ENCODE measurements at regions not wholly inside any gene's neighbourhood (a gene's known extent, or its start where the extent isn't known, plus 50 kb on each side); places are given as distances from the start of the nearest gene placed in this dataset.

DNA sequence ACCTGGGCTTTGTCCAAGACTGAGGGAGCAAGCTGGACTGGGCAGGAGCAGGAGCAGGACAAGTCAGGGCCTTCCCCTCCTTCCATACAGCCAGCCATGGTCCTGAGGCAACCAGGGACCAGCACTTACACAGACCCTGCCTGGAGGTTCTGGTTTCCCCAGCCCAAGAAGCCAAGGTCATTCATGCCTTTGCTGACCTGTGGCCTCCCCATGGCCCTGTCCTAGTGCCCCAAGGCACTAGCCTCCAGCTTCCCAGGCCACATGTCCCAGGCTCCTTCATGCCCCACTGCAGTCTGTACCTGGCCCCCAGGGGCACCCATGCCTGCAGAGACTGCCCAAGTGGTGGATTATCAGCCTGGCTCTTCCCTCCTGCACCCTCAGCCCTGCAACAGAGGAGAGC, 243.9 kb downstream of the TOMM20 start:
- no peak for DNase-seq (ENCODE audit: low read depth)

DNA sequence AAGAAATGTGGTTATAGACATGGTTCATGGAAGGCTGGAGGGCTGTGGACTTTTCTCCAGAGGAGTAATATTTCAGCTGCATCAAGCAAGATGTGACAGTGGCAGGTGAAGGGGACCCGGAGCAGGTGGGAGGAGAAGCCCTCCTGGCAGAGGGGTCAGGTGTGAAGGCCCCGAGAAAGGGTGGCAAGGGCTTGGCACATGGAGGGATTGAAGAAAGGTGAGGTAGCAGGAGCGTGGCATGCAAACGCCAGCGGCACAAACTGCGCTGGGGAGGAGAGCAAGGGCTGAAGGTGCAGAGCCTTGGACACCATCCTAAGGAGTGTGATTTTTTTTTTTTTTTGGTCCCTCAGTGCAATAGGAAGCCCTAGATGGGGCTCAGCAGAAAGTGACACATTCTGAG, 244.6 kb downstream of the TOMM20 start:
- no peak for DNase-seq (ENCODE audit: low read depth)

DNA sequence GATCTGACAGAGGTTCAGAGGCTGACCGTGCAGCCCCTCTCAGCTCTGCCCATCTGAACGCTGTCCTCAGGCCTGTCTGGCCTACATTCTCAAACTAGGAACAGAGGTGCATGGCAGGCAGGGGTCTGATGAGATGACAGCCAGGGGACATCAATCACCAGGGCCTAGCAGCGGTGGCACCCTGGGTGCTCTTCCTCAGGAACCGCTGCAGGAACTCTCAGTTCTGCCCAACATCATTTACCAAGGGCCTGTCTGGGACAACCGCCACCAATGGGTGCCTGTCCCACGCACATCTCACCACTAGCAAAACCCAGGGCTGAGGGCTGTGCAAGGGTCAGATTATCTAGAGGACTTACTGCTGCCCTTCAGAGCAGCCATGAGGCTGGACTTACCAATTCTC, 245.7 kb downstream of the TOMM20 start:
- DNase-seq (ENCODE audit: low read depth) = no peak

DNA sequence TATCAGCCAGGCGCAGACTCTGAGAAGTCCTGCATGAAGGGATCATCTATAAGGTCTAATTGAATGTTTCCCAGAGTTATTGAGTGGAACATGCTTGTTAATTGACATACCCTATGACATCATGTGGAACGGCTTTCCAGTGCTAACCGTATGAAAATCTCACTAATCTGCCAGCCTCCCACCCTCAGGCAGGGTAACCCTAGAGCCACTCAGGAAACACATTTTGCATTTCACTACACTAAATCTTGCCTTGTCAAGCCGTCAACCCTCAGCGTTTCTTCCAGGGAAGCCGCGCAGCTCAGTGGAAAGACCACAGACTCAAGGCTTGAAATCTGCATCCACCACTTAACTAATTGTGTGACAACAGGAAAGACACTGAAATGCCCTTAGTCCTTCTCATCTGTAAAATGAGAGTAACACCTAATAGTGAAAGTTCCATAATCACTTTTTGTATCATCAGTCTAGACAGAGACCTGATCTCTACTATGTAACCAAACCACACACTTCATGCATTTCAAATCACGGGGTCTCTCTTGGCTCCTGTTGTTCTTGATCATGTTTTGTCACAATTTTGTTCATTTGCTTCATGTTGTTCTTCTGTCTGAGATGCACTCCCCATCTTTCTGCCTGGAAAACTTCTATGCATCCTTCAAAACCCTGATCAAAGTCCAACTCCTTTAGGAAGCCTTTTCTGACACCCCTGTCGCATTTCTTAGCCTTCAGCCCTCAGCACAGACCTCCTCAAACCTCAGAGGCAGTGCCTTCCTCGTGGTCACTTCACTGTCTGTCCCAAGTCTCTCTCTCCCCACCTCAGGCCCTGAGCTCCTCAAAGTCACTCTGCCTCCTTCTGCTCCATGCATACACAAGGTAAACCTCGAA, 246.5 kb downstream of the TOMM20 start:
- DNase-seq (ENCODE audit: low read depth) = no peak

DNA sequence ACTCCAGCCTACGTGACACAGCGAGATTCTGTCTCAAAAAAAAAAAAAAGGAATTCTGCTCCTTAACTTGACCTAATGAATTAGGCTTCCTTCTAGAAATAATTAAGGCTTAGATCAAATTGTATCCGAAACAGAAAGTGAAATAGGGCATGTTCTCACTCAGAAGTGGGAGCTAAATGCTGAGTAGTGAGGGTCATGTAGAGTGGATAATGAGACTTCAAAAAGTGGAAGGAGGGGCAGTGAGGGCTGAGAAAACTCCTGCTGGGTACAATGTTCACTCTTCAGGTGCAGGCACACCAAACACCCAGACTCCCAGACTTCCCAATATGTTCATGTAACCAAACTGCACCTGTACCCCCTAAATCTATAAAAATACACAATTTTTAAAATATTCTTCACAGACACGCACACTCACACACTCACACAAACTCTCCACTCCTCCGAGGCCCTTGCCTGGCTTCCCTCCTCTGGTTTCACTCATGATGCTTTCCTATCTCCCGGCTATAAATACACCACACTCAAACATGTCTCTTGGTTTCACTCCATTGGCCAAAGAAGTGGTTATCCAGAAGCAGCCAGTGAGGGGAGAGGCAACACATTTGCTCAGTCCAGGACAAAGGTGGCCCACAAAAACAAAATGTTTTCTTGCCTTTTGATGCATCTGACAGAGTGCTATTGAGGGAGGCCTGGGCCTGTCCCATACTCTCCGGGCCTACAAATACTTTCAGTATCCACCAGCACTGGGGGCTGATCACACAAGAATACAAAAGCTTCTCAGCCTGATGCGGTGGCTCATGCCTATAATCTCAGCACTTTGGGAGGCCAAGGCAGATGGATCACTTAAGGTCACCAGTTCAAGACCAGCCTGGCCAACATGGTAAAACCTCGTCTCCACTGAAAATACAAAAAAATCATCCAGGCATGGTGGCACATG, 249.2 kb downstream of the TOMM20 start:
- no peak for DNase-seq (ENCODE audit: low read depth)

DNA sequence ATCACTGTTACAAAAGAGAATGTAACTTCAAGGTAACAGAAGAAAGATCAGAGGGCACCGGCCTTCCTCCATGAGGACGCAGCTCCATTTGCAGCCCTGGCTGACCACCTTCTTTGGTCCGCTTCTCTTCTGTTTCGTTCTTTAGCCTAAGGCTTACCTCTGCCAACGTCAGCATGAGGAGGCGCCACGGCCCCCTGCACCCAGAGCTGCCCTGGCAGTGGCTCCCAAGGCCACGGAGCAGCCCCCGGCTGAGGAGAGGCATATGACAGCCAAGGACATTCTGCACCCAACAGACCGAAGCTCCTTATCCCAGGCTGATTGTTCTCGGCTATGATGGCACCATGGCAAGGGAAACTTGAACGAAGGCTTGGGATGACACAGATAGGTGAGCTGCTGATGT, 250.3 kb downstream of the TOMM20 start:
- no peak for DNase-seq (ENCODE audit: low read depth)

DNA sequence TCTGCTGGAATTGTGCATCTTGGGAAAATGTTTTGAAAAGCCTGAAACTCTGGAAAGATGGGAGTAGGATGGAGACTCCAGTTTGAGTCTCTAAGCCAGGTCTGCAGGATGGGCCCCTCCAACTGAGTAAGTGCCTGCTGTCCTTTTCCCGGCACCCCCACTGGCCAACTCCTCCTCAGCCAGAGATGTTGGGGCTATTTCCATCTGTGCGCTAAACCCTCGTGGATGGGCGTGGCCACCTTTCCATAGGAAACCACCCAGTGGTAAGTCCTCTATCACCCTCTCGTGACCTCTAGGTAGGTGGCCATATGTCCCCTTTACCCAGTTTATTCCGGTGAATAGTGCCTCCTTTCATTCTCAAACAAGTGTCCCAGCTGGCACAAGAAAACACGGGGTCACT, 250.9 kb downstream of the TOMM20 start:
- DNase-seq (ENCODE audit: low read depth) = no peak

DNA sequence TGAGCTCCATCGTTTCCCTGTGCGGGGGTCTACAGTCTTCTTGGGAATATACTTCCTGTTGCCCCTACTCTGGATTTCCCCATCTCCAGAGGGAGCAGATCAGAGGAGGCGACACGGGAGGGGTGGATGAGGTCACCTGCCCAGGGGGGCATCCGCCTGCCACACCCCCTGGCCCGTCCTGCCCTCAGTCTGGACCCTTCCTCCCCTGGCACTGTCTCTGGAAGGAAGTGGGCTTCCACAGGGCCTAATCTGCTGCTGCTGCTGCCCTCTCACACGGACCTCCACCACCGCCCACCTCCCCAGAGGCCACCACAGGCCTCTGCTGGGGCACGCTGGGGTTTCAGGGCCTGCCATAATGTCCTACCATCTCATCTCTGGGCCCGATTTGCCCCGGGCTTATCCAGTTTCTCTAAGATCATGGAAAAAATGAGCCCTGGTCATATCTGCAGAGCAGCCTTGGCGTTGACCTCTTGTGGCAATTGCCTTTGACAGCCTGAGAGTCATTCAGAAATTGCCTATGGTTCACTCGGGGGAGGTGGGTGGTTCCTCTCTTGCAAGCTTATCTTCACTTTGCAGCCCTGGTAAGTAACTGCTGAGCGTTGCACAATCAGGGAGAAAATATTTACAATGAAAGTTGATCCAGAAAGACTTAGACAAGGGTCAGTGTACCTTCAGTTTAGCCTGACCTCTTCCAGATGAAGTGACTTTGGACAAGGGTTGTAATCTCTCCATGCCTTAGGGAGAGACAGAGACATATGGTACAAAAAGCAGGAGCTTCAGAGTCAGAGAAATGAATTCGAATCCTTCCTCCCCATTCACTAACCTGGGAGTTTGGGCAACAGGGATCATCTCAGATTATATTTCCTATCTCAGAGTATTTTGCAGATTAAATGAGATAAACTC, 252.4 kb downstream of the TOMM20 start:
- DNase-seq (ENCODE audit: low read depth) = no peak

DNA sequence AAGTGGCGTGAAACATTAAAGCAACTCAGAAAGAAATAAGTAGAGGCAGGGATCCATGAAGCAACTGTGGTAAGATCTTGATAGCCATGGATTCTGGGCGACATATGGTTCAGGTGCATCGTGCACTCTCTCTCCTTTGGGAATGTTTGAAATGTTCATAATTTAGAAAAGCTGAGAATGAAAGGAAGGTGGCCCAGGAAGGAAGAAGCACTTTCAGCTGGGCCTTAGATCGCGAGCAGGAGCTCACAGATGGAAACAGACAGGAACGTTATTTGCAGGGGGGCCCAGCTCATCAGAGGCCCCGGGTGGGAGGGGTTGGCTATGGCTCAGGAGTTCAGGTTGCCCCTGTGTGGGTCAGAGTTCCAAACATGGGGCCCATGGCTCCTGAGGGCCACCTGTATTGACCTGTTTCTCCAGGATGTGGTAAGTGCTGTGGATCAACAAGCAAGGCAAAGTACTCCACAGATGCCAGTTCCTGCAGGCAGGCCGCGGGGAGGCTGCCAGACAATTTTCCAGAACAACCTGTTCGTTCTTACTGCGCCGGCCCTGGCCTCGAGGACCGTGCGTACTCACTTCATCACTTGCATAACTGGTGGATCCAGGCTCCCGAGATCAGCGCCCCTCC, 253.2 kb downstream of the TOMM20 start:
- no peak for DNase-seq (ENCODE audit: low read depth)

DNA sequence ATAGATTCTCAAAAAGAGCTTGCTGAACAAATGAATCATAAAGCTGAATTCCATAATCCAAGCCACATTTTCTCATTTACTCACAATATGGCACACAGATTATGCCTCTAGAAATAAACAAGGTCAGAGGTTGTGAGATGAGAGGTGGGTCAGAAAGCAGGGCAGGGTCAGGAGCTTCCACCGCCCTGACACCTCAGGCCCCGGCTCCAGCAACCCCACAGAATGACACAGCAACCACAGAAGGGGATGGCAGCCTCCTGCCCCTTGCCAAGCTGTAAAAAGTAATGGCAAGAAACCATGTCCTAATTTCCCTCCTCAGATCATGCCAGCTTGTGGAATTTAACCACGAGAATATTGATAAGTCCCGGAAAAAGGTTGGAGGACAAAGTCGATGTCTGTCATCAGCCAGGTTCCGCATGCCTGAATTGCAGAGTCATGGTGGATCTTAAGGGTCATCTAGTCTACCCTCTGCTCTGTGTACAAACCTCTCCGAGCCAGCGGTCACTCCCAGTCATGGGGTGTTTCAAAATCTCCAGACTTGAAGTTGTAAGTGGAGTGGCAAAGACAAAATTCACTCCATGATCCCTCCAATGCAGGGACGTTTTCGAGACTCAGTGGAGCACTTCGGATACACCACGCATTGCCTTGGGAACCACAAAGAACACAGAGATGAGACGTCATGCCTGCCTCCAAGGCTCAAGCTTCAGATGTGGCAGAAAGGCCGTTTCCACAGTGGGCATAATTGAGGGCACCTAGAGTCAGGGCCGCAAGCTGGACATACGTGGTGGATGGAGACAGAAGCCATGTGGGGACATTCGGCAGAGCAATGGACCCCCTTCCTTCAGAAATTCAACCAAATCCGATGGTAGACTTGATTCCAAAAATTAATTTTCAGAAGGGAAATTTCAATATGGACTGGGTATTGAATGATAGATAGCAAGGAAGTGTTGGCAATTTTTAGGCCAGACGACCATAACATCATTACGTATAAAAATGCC, 254.0 kb downstream of the TOMM20 start:
- DNase-seq (ENCODE audit: low read depth) = peak; percentile 45

DNA sequence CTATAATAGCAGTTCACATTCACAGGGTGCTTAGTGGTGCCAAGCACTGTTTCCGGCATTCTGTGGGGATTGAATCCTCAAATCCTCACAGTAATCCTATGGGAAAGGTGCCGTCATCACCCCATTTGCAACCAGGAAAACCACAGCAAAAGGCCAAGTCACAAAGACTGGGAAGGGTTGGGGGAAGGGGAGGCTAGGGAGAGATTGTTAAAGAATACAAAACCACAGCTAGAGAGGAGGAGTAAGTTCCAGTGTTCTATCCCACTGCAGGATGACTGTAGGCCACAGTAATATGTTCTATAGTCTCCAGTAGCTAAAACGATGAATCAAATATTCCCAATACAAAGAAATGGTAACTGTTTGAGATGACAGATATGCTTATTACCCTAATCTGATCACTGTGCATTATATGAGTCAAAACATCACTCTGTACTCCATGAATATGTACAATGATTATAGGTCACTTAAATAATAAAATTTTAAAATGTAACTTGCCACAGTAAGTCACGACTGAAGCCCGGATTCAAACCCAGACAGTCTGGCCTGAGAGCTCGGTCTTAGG, 256.8 kb downstream of the TOMM20 start:
- peak; percentile 91 for DNase-seq (ENCODE audit: low read depth)

DNA sequence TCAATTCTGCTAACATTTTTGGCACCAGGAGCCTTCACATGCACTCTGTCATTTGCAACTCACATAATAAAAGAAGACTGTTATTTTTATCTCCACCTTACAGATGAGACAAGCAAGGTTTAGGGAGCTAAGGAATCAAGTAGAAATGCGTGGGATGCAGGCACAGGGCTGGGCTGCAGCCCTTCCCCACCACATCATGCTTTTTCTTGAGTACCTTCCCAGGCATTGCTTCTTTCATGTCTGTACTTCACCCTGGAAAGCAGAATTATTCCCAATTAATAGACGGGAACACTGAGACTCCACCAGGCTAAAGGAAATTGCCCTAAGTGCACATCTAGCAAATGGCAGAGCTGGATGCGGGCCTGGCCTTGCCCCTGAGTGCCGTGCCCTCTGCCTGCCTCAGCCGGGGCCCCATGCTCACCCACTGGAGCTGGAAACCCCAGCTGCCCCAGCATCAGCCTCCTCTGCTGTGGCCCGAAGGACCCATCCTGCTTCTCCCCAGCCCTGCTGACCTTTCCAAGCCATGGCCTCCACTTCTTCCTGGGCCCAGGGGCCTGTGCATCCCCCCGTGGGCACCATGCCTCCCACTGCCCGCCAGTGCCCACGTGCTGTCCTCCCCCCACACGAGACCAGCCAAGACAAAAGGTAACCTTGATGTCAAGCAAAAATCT, 257.5 kb downstream of the TOMM20 start:
- no peak for DNase-seq (ENCODE audit: low read depth)

DNA sequence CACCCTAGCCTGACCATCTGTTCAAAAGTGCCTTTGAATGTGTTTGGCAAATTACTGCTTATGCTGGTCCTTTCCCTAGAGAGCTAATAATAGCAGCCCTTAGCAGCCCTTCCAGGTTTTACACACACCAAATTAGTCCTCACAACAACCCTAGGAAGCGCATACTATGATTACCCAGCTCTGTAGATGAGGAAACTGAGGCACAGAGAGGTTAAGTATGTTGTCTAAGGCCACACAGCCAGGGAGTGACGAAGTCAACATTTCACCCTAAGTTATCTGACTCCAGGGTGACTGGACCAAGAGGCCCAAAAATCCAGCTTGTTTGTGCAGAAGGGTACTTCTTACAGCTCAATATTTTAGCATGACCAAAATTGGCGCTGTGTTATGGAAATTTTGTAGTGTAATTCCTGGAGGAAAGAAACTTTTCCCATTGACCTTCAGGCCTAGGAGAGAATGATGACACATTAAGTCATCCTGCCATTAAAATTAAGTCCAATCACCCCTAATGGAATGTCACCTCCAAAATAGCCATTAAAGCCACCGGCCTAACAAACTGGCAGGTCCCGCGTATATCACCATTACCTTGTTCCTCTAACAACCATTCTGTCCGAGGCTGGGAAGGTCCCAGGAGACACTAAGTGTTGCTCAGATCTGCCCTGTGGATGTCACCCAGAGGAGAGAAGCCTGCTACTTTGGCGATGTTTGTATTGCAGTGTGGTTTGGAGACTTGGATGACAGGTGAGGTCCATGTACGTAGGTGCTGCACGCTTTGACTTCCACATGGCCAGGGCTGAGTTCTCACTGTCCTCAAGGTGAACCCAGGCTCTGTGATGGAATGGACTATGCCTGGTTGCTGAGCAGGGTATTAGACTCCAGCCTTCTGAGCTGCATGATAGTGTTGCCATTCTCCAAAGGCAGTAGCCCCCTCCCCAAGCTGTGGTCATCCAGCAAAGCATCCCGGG, 258.3 kb downstream of the TOMM20 start:
- DNase-seq (ENCODE audit: low read depth) = no peak

DNA sequence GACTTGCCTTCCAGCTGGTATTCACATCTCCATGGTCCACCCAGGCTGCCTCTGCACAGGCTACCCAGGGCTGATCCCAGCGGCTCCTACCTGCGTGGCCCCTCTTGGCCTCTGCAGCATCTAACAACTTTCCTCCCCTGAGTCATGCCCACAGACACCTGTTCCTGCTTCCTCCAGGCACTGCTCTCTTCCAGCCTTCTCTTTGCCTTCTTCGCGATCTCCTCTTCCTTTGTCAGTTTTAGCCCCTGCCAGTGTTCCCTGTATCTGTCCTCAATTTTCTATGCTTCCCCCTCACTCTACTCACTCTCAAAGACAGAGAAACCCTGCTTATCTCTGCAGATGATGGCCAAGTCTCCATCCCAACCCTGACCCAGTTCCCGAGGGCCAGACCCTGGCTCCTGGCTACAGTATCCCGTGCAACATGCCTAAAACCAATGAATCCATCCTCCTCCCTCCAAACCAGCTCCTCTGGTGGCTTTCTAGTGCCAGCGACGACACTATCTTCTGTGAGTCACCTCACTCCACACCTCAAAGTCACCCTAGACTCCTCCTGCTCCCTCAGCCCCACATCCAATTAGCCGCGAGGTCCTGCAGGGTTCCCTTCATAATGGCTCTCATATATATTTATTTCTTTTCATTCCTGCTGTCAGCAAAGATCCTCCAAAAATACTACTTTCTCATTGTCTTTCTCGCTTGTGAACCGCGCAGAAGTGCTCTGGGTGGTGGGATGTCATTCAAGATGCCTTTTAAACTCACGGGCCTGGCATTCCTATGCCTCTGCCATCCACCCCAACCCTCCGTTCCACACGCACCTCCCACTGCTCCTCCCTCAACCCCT, 259.2 kb downstream of the TOMM20 start:
- DNase-seq (ENCODE audit: low read depth) = no peak

DNA sequence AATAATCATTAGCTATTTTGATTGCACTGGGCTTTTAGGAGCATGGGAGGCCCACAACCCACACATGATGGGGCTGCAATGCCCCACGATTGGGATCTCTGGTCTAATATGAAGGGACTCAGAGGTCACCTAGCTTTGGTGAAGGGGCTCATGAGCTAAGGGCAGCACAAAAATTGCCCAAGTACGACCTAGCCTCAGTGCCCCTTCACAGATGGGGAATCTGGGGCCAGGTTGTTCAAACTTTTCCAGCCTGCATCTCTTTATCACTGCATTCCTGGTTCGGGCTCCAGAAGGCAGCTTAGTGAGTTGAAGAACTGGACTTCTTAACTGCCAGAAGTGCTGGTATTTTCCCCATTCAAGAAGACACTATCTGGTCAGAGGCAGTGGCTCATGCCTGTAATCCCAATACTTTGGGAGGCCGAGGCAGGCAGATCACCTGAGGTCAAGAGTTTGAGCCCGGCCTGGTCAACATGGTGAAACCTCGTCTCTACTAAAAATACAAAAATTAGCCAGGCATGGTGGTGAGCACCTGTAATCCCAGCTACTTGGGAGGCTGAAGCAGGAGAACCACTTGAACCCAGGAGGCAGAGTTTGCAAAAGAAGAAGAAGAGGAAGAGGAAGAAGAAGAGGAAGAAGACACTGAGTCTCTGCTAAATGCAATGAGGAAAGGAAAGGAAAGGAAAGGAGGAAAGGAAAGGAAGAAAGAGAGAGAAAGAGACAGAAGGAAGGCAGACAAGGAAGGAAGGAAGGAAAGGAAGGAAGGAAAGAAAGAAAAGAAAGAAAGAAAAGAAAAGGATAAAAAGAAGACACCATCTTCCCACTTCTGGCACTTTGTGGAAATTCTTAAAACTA, 258.5 kb upstream of the IRF2BP2 start:
- DNase-seq (ENCODE audit: low read depth) = no peak

All from Daoy (cell line).